Ishikawa (cell line): ENCODE measurements at regions not wholly inside any gene's neighbourhood (a gene's known extent, or its start where the extent isn't known, plus 50 kb on each side); places are given as distances from the start of the nearest gene placed in this dataset.

Experiments
- CEBPB ChIP-seq: IDR thresholded peaks from 2 replicates; pipeline ENCODE4 v1.6.1; 2012
- CREB1 ChIP-seq: IDR thresholded peaks from 2 replicates; pipeline ENCODE4 v1.6.1; 2012; ENCODE audit warnings: low read depth
- EGR1 ChIP-seq: IDR thresholded peaks from 2 replicates; pipeline ENCODE4 v1.6.1; 2012
- EP300 ChIP-seq: IDR thresholded peaks from 2 replicates; pipeline ENCODE4 v1.6.1; 2012; ENCODE audit warnings: borderline replicate concordance
- FOXM1 ChIP-seq: IDR thresholded peaks from 2 replicates; pipeline ENCODE4 v1.6.1; 2012; ENCODE audit warnings: low read depth, borderline replicate concordance
- NFIC ChIP-seq: IDR thresholded peaks from 2 replicates; pipeline ENCODE4 v1.6.1; 2012
- RAD21 ChIP-seq: IDR thresholded peaks from 2 replicates; pipeline ENCODE4 v1.6.1; 2012; ENCODE audit warnings: low read depth
- TAF1 ChIP-seq: IDR thresholded peaks from 2 replicates; pipeline ENCODE4 v1.6.1; 2012; ENCODE audit warnings: low read depth, mild to moderate bottlenecking
- TCF12 ChIP-seq: IDR thresholded peaks from 2 replicates; pipeline ENCODE4 v1.6.1; 2012; ENCODE audit warnings: low read depth
- TEAD4 ChIP-seq: IDR thresholded peaks from 2 replicates; pipeline ENCODE4 v1.6.1; 2012
- YY1 ChIP-seq: IDR thresholded peaks from 2 replicates; pipeline ENCODE4 v1.6.1; 2012; ENCODE audit warnings: low read depth
- TF ChIP-seq, protein P1 (sequence below): IDR thresholded peaks from 2 replicates; pipeline ENCODE4 v1.6.1; 2012; ENCODE audit warnings: low read depth, mild to moderate bottlenecking
- TF ChIP-seq, protein P2 (sequence below): IDR thresholded peaks from 2 replicates; pipeline ENCODE4 v1.6.1; 2012
- TF ChIP-seq, protein P3 (sequence below): IDR thresholded peaks from 2 replicates; pipeline ENCODE4 v1.6.1; 2012

DNA sequence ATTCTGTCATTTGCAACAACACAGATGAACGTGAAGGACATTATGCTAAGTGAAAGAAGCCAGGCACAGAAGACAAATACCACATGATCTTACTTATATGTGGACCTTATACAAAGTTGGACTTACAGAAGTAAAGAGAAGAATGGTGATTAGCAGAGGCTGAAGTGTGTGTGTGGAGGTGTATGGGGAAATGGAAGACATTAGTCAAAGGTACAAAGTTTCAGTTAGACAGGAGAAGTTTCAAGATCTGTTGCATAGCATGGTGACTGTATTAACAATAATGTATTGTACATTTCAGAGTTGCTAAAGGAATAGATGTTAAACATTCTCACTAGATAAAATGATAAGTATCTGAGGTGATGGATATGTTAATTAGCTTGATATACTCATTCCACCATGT, 124.4 kb upstream of the ADRA1D start:
- TF ChIP-seq, protein P1, sequence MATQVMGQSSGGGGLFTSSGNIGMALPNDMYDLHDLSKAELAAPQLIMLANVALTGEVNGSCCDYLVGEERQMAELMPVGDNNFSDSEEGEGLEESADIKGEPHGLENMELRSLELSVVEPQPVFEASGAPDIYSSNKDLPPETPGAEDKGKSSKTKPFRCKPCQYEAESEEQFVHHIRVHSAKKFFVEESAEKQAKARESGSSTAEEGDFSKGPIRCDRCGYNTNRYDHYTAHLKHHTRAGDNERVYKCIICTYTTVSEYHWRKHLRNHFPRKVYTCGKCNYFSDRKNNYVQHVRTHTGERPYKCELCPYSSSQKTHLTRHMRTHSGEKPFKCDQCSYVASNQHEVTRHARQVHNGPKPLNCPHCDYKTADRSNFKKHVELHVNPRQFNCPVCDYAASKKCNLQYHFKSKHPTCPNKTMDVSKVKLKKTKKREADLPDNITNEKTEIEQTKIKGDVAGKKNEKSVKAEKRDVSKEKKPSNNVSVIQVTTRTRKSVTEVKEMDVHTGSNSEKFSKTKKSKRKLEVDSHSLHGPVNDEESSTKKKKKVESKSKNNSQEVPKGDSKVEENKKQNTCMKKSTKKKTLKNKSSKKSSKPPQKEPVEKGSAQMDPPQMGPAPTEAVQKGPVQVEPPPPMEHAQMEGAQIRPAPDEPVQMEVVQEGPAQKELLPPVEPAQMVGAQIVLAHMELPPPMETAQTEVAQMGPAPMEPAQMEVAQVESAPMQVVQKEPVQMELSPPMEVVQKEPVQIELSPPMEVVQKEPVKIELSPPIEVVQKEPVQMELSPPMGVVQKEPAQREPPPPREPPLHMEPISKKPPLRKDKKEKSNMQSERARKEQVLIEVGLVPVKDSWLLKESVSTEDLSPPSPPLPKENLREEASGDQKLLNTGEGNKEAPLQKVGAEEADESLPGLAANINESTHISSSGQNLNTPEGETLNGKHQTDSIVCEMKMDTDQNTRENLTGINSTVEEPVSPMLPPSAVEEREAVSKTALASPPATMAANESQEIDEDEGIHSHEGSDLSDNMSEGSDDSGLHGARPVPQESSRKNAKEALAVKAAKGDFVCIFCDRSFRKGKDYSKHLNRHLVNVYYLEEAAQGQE, result no peak
- TF ChIP-seq, protein P2, sequence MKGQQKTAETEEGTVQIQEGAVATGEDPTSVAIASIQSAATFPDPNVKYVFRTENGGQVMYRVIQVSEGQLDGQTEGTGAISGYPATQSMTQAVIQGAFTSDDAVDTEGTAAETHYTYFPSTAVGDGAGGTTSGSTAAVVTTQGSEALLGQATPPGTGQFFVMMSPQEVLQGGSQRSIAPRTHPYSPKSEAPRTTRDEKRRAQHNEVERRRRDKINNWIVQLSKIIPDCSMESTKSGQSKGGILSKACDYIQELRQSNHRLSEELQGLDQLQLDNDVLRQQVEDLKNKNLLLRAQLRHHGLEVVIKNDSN, result no peak
- TF ChIP-seq CEBPB, result no peak
- TF ChIP-seq NFIC, result no peak
- no peak for TF ChIP-seq EGR1
- TF ChIP-seq, protein P3, sequence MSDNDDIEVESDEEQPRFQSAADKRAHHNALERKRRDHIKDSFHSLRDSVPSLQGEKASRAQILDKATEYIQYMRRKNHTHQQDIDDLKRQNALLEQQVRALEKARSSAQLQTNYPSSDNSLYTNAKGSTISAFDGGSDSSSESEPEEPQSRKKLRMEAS, result no peak
- no peak for TF ChIP-seq TAF1
- TF ChIP-seq EP300, result no peak
- TF ChIP-seq YY1, result no peak
- no peak for TF ChIP-seq FOXM1
- no peak for TF ChIP-seq RAD21
- TF ChIP-seq CREB1, result no peak
- no peak for TF ChIP-seq TEAD4
- no peak for TF ChIP-seq TCF12
